GM20431 (cell line): ENCODE measurements at regions not wholly inside any gene's neighbourhood (a gene's known extent, or its start where the extent isn't known, plus 50 kb on each side); places are given as distances from the start of the nearest gene placed in this dataset.
"Not testable (repeated sequence)": the region's sequence is repeated elsewhere in the genome, so short reads cannot be mapped to it uniquely, and the experiment has no call there.

Experiments used
- in situ Hi-C: fragments of 300-500 bp; cut with MseI, MboI; formaldehyde crosslinking; loops from one replicate; pipeline ENCODE4 v1.15.0; 2020; ENCODE audit warnings: low sequenced_read_pairs; ENCODE audit not compliant: unreplicated experiment

DNA sequence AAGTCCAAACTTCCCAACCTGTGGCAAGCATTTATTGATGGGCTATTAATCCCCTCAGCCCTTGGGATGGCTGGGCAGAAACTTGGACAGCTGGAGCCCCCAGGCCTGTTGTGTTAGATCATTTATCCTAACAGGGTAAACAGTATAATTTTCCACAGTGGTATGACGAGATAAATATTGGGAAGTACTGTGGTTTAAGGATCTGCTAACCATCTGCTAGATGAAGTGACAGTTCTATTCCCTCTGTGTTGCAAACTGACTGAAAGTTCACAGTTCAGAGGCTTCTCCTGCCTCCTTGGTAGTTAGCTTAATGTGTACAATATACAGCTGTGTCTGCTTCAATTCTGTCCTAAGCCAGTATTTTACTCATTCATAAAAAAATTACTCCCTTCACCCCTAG is 127.5 kb upstream of the CHODL start:
- in situ Hi-C loops: no loop called here

DNA sequence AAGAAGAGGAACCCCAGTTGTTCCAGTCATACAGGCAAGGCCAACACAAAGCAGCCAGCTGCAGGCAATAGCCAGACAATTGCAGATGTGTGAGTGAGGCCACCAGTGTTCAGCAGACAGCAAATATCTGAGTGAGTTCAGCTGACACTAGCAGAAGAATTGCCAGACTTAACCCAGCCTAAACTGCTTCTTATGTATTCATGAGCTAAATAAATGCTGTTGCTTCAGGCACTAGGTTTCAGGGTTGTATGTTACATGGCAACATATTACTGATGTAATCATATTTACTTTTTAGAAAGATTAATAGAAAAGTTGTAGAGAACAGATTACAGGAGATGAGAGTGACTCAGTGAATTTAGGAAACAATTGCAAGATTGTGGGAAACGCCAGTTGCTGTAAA is 129.8 kb upstream of the CHODL start:
- in situ Hi-C loops: no loop called here

DNA sequence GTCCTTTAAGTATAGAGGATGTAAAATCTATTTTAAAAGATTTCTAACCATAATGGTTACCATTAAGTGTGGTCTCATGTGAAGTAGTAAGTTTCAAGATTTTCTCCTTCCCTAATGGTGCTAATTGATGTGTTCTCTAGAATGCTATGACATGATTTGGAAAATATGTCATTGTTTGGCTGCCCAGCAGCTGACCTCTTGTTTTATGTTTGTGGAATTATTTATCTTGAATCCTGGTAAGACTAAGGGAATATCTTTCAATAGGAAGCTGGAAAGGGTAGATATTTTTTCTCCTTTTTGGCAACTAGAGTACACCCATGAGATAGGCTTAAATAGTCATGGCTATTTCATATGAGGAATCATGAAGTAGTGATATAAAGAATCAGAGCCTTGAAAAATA is 139.8 kb upstream of the CHODL start:
- in situ Hi-C loops: no loop called here

DNA sequence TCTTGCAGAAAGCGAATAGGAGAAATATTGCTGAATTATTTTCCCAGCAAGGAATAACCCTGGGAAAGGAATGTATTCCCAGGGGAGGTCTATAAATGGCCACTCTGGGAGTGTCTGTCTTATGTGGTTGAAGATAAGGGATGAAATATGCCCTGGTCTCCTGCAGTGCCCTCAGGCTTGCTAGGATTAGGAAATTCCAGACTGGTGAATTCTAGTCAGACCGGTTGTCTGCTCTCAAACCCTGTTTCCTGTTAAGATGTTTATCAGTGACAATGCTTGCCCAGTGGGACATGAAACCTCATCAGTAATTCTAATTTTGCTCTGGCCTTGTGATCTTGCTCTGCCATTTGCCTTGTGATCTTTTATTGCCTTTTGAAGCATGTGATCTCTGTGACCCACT is 148.2 kb upstream of the CHODL start:
- in situ Hi-C loops: not testable (repeated sequence)

DNA sequence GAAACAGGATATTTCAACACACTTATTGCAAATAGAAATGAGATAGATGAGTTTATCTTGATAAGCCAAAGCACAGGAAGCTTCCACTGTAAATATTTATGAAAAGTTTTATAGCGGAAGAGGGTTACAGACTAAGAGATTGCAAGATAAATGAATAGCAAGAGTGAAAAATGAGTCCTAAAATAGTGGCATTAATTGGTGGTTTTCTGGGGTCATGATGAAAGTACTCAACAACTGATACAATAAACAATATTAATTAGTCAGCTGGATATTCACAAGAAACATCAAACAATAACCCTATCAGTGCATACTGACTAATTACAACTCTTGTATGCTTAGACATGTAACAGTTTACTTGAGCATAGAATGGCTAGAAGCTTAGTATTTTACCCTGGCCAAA is 154.8 kb upstream of the CHODL start:
- in situ Hi-C loops: no loop called here

DNA sequence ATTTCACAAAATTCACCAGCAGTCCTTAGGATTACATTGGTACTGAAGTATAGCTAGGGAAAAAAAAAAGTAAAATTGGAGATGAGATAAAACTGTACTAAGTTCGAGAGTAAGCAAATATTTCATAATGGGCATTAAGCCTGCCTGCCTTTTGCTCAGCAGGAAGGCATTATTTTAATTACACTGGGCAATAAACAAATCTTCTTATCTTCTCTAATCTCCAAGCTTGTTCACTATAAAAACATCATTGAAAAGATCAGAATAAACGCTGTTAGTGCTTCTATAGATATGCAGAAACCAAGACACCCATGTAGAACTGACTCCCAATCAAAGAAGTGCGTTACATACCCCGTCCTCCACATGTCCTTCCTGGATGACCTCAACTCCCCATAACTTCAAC is 174.2 kb upstream of the CHODL start:
- in situ Hi-C loops: no loop called here

DNA sequence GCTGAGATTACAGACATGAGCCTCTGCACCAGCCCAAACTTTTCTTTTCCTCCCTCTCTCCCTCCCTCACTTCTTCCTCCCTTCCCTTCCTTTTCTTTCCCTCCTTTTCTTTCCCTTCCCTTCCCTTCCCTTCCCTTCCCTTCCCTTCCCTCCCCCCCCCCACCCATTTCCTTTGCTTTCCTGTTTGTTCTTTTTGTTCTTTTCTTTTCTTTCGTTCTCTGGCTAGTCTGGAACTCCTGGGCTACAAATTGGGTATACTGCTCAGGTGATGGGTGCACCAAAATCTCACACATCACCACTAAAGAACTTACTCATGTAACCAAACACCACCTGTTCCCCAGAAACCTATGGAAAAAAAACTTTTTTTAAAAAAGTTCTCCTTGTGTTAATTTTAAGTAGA is 174.8 kb upstream of the CHODL start:
- in situ Hi-C loops: no loop called here

DNA sequence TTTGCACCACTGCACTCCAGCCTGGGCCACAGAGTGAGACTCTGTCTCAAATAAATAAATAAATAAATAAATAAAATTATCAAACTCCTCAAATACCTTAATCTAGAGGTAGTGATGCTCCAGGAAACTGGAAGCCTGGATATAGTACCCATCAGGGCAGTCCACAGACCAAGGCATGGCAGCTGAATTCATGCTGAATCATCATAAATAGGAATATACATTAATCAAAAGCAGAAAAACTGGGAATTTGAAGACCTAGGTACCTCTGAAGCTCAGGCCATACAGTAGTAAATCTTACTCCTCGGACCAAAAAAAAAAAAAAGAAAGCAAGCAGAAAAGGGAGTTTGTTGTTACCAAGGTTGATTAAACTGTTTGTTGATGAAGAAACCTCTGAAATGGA is 184.2 kb upstream of the CHODL start:
- in situ Hi-C loops: no loop called here

DNA sequence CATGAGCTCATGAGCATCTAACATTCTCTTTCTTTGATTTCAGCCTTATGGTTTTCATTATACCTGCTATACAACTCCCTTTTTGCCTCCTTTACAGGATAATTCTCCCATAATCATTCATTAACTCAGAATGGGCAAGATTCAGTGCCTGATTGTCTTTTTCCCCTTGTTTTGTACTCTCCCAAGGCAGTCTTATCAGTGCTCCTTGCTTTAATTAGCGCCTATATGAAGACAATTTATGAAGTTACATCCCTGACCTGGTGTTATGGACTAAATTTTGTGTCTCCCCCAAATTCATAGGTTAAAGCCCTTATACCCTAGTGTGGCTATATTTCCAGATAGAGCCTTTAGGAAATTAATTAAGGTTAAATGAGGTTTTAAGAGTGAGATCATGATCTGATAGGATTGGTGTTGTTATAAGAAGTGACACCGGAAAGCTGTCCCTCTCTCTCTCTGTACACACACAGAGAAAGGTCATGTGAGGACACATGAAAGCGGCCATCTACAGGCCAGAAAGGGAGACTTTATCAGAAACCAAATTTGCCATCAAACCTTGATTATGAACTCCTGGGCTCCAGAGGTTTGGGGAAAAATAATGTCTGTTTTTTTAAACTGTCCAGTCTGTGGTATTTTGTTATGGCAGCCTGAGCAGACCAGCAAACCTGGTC is 185.8 kb upstream of the CHODL start:
- in situ Hi-C loops: no loop called here

DNA sequence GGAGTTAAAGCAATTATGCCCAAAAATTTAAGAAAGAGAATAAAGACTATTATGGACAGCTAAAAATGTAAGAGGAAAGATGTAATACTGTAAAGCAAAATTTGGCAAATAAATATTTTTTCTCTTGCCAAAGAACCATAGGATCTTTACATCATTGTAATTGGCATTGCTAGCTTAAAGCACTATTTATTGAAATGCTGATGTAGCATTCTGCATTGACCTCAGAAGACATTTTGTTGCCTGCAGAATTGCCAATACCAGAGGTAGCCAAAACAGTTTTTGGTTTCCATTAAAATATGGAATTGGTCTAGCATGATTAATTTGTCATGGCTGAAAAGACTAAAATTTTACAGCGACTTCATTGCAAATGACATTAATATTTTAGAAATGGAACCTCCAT is 191.5 kb upstream of the CHODL start:
- in situ Hi-C loops: no loop called here

DNA sequence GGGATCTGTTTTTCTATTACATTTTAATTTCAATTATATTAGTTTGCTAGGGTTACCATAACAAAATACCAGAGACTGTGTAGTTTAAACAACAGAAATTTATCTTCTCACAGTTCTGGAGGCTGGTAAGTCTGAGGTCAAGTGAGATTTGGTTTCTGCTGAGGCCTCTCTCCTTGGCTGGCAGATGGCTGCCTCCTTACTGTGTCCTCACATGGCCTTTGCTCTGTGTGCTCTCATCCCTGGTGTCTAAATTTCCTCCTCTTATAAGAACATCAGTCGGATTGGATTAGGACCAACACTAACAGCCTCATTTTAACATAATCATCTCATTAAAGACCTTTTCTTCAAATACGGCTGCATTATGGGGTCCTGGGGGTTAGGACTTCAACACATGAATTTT is 195.2 kb upstream of the CHODL start:
- in situ Hi-C loops: no loop called here

DNA sequence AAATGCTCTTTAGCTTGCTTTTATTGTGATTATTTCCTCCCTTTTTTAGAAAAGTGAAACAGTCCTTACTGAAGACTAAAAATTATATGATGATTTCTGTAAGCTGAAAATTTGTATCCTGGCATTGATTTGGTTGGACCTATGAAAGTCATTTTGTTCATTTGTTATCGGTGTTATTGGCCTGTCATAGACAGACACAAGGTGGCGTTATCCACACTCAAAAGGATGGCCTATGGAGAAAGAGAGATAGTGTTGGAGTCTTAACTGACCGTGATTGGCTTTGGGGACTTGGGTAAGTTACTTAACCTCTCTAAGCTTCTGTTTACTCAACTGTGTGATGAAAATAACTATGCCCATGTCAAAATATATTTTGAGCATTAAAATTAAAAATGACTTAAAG is 203.6 kb upstream of the CHODL start:
- in situ Hi-C loops: no loop called here

DNA sequence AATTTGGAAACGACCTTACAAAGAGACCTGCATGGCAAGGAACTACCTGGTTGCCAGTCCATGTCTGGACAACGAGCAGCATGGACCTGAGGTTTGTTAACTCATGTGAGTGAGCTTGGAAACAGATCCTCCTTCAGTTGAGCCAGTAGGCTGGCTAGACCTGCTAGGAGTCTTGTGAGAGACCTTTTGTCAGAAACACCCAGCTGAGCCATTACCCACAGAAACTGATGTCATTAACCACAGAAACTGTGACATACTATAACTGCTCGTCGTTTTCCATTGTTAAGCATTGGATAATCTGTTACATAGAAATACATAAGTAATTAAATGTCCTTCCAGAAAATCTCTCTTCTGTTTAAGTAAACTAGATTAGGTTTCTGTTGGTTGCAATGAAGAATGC is 211.1 kb upstream of the C21orf91 start:
- in situ Hi-C loops: no loop called here

DNA sequence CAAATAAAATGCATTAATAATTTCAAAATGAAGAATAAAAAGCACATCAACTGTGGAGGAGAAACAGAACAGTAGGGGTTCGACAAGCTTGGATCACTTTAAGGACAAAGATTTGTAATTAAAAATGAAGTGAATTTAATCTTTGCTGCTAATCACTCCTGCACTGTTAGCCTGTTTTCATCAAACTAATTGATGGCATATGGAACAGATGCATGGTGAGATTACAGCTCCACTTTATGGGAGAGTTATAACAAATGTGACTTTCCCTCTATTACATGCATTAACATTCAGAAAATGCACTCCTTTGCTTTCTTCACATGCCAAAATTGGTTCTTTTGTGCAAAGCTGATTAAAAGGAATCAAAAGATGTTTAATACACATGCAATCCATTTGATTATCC is 207.2 kb upstream of the C21orf91 start:
- in situ Hi-C loops: no loop called here

DNA sequence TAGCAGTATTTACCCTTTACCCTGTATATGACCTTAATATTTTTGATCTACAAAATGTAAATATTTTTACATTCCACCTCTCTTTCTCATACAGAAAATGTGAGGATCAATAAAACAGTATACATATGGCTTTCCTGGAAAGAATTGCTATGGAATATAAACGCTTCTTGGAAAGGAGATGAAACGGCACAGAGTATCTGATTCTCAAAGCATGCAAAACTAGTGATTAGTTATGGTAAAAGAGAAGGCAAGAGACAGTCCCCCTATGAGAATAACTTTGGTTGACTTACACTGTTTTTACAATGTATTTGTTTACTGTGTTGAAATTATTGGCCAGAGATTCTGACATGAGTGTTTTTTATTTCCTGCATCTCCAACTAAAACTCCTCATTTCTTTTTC is 204.6 kb upstream of the C21orf91 start:
- in situ Hi-C loops: no loop called here

DNA sequence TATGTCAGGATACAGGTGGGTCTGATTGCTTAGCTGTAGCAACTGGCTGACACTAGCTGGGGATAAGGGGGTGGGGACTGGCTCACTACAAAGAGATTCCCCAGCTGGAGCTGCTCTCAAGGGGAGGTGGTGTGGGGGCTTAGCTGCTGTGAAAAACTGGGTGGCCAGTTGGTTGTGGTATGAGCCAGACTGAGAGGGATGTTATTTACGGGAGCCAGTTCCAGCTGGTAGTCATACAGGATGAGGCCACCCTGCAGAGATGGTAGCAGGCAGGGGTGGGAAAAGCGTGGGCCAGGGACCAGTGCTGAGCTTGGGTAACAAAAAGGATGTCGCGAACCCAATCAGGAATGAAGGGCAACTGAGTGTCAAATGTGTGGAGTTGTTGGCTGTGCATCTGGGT is 204.0 kb upstream of the C21orf91 start:
- in situ Hi-C loops: no loop called here

DNA sequence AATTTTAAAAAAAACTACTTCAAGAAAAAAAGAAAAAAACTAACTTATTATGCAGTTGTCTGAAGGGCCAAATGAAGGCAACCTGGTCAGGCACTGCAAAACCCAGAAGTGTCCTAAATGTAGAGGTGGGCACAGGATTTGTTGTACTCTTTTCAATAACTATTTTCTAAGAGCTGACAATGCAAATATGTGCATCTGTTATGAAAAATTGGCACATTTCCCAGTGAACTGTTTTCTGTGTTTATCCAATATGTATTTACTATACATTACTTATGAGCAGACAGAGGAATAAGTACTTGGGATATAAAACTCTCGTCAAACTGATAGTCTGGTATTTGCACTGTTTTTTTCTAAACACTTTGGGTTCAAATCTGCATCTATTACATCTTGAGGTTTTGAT is 188.0 kb upstream of the C21orf91 start:
- in situ Hi-C loops: no loop called here

DNA sequence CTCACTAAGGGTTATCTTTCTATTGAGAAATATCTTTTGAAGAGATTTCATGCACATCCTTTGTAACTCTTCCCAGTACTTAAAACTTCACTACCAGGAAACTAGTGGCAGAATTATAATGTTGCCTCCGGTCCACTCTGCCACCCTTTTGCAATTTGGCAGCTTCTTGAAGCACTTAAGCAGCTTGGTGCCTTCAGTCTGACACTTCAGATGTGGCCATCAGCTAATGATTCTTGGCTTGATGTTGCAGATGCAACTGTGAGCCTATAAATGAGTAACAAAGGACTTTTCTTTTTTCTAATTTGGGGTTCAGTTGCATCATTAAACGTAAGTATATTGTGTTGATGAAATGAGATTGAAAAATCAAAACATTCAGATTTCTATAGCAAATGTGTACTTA is 187.5 kb upstream of the C21orf91 start:
- in situ Hi-C loops: no loop called here

DNA sequence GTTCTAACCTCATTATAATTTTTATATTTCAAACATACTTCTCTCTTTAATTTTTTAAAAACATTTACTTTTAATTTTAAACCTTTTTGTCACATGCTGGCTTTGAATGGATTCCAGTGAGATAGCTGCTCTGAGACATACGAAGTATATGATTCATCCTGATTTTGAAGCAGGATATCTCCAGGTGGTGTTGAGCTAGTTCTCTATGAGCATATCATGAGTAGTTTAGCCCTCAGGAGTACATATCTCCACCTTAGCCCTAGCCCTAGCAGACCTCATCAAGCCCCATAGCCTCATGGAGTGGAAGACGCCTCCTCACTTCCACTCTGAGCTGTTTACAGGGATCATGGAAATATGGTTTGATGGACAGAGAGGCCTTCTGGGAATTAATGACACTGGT is 183.2 kb upstream of the C21orf91 start:
- in situ Hi-C loops: no loop called here

DNA sequence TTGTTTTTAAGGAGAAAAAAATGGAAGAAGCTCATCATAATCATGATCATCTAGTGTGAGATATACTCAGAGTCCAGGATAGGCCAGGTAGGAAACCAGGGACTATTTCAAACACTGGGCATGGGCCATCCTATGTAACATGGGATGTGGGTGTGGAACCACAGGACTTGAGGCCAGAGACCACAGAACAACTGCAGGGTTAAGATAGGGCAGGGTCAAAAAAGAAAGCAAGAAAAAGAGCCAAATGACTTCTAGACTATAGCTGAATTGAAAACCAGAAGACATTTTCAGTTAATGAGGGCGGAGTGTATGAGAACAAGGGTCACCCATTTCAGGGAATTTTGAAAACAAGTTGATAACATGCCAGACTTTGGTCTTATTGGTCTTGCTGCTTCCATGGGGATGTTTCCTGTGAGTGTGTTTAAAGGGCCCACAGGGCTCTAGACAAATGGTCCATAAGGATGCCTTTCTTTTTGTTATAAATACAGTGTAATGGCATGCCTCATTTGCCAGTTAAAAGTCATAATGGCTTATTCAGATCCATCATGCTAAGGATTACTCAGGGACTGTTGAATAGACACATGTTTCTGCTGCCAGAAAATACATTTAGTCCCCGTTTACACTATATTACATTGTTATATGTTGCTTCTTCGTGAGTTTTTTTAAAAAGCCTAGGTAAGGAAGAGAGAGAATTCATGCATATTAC is 182.0 kb upstream of the C21orf91 start:
- in situ Hi-C loops: no loop called here

DNA sequence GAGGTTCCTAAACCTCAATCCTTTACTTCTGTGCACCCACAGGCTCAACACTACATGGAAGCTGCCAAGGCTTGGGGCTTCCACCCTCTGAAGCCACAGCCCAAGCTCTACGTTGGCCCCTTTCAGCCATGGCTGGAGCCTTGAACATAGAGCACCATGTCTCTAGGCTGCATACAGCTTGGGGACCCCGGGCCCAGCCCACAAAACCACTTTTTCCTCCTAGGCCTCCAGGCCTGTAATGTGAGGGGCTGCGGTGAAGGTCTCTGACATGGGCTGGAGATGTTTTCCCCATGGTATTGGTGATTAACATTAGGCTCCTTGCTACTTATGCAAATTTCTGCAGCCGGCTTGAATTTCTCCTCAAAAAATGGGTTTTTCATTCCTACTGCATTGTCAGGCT is 179.4 kb upstream of the C21orf91 start:
- in situ Hi-C loops: not testable (repeated sequence)

DNA sequence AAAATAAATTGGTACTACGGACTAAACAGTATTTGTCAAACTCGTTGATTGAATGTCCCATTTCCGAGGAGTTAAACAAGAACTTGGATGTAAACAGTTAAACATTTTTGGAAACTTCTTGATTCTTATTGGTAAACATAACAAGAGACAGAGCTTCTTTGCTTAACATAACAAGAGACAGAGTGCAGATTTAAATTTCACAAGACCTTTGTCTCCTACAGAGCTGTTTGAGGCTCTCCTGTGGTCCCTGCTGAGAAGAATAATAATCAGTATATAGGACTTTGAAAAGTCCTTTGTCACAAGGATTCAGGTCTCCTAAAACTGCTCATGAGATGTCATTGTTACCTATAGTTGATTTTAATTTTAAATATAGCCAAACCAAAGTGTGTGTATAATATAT is 170.6 kb upstream of the C21orf91 start:
- in situ Hi-C loops: no loop called here
